ENCODE measurements at regions not wholly inside any gene's neighbourhood (a gene's known extent, or its start where the extent isn't known, plus 50 kb on each side); places are given as distances from the start of the nearest gene placed in this dataset.

GRCh38 chr9:99445371-99445891, 223.3 kb downstream of the SEC61B start:
- TF ChIP-seq CTCF (conservative IDR thresholded peaks at IDR 0.05 in 1 of 2, IDR thresholded peaks at IDR 0.05 in 1 of 2; ENCODE audit: extremely low read depth in 1 of 2, insufficient read depth in 1 of 2, low read depth in 1 of 2, low read length in 2 of 2) (no peak), EZH2 (IDR thresholded peaks at IDR 0.05; ENCODE audit: borderline replicate concordance, low read length) (no peak)
